NCI-H1417 treated with DMSO at 0.1 percent for 48 hours (cell line): ENCODE measurements at regions not wholly inside any gene's neighbourhood (a gene's known extent, or its start where the extent isn't known, plus 50 kb on each side); places are given as distances from the start of the nearest gene placed in this dataset.
"Not testable (repeated sequence)": the region's sequence is repeated elsewhere in the genome, so short reads cannot be mapped to it uniquely, and the experiment has no call there.

ENCODE experiments used
- DNase-seq: peaks from one replicate; lab custom pipeline; 2025; lab: John Stamatoyannopoulos, UW

GRCh38 chr14:46596236-46596635, 55.3 kb downstream of the RPL10L start:
- DNase-seq, result no peak

GRCh38 chr14:46582826-46583225, 68.8 kb downstream of the RPL10L start:
- DNase-seq, result no peak

GRCh38 chr14:46581036-46581671, 70.4 kb downstream of the RPL10L start:
- peak; percentile 1 for DNase-seq

- DNase-seq, result no peak
These were observed 76.6 kb downstream of the RPL10L start for GRCh38 chr14:46574978-46575375.

GRCh38 chr14:46574221-46574977, 77.2 kb downstream of the RPL10L start:
- DNase-seq, result no peak

GRCh38 chr14:46573498-46573897, 78.1 kb downstream of the RPL10L start:
- no peak for DNase-seq

- DNase-seq, result no peak
These were observed 79.6 kb downstream of the RPL10L start for GRCh38 chr14:46571970-46572369.

- not testable (repeated sequence) for DNase-seq
These were observed 83.4 kb downstream of the RPL10L start for GRCh38 chr14:46568161-46568560.

GRCh38 chr14:46550836-46551235, 100.7 kb downstream of the RPL10L start:
- no peak for DNase-seq

- no peak for DNase-seq
These were observed 110.6 kb downstream of the RPL10L start for GRCh38 chr14:46540986-46541385.

GRCh38 chr14:46519121-46519520, 132.5 kb downstream of the RPL10L start:
- DNase-seq, result no peak

- not testable (repeated sequence) for DNase-seq
These were observed 142.8 kb downstream of the RPL10L start for GRCh38 chr14:46508752-46509151.

GRCh38 chr14:46499521-46499920, 152.1 kb downstream of the RPL10L start:
- no peak for DNase-seq

GRCh38 chr14:46496409-46496808, 155.2 kb downstream of the RPL10L start:
- no peak for DNase-seq

GRCh38 chr14:46490238-46490685, 161.3 kb downstream of the RPL10L start:
- no peak for DNase-seq

GRCh38 chr14:46488374-46488773, 163.2 kb downstream of the RPL10L start:
- DNase-seq, result no peak

GRCh38 chr14:46487582-46488350, 163.8 kb downstream of the RPL10L start:
- no peak for DNase-seq

GRCh38 chr14:46482200-46482599, 169.4 kb downstream of the RPL10L start:
- no peak for DNase-seq

GRCh38 chr14:46480817-46481216, 170.8 kb downstream of the RPL10L start:
- DNase-seq, result no peak

GRCh38 chr14:46472261-46472660, 179.3 kb downstream of the RPL10L start:
- no peak for DNase-seq

GRCh38 chr14:46464341-46464740, 187.2 kb downstream of the RPL10L start:
- no peak for DNase-seq

GRCh38 chr14:46451800-46452199, 199.8 kb downstream of the RPL10L start:
- DNase-seq, result no peak

- no peak for DNase-seq
These were observed 206.9 kb downstream of the RPL10L start for GRCh38 chr14:46444666-46445065.
